ENCODE measurements at regions not wholly inside any gene's neighbourhood (a gene's known extent, or its start where the extent isn't known, plus 50 kb on each side); places are given as distances from the start of the nearest gene placed in this dataset.

GRCh38 chr2:118469103-118469502, 378.3 kb downstream of the EN1 start:
- TF ChIP-seq JUNB (IDR thresholded peaks at IDR 0.05): no peak
- no peak for TF ChIP-seq CEBPZ (IDR thresholded peaks at IDR 0.05; ENCODE audit: low read depth, low read length)
- no peak for TF ChIP-seq ATF2 (IDR thresholded peaks at IDR 0.05; ENCODE audit: low read length)
- no peak for TF ChIP-seq POLR2AphosphoS2 (IDR thresholded peaks at IDR 0.05; ENCODE audit: low read depth, low read length)
- no peak for TF ChIP-seq GABPA (IDR thresholded peaks at IDR 0.05; ENCODE audit: low read depth)
- no peak for TF ChIP-seq POLR2A (IDR thresholded peaks at IDR 0.05; ENCODE audit: low read depth, low read length)
- TF ChIP-seq CTCF (IDR thresholded peaks at IDR 0.05 in 2 of 3, conservative IDR thresholded peaks at IDR 0.05 in 1 of 3; ENCODE audit: control insufficient read depth in 2 of 3, extremely low read depth in 1 of 3, insufficient read depth in 1 of 3, low read depth in 3 of 3, low read length in 3 of 3): no peak
- no peak for TF ChIP-seq RFX5 (IDR thresholded peaks at IDR 0.05; ENCODE audit: low read depth, low read length)
- no peak for TF ChIP-seq RCOR1 (conservative IDR thresholded peaks at IDR 0.05; ENCODE audit: low read depth, low read length)

All from GM12878 (cell line).